ENCODE measurements at regions not wholly inside any gene's neighbourhood (a gene's known extent, or its start where the extent isn't known, plus 50 kb on each side); places are given as distances from the start of the nearest gene placed in this dataset.
A peak's percentile ranks its signal among the peaks of the same experiment; 100 is the strongest.

DNA sequence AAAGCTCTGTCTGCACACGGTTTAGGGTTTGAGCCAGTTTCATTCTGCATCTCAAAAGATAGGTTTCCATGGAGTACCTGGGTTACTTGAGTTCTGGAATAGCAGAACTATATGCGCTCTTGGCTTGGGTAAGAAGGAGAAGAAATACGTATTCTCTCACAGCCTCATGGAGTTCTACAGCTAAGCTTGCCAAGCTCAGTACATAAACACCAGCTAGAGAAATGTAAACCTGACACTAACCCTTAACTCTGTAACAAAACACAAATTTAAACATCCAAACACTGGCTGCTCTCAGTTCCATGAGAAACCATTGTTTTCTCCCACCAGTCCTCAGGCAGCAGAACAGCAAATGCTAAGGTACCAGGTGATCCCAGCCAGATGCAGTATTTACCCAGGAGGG, 557.2 kb downstream of the INHBA start:
- DNase-seq (ENCODE audit: low read depth), result no peak

DNA sequence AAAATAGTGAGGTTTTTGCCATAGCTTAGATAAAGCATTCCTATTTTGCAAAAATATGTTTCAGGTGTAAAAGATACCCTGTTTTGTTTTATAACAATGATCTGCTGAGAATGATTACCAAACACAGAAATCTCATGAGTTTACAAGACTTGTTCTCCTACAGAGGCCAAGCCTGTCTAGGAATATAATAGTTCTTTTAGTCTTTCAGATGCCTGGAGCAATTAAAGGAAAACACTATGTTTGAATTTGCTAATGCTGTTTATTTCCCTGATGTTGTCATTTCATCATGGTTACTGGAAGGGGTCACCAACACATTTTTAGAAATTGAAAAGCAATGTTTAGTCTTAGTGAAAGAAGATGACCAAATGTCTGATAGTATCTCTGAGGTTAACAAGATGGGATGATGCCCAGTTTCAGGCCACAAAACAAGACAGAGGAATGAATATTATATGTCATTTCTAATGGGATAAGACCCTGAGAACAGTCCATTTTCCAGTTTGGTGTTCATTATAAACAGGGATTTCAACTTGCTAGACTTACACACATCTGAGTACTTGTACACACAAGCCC, 559.9 kb downstream of the INHBA start:
- no peak for DNase-seq (ENCODE audit: low read depth)

DNA sequence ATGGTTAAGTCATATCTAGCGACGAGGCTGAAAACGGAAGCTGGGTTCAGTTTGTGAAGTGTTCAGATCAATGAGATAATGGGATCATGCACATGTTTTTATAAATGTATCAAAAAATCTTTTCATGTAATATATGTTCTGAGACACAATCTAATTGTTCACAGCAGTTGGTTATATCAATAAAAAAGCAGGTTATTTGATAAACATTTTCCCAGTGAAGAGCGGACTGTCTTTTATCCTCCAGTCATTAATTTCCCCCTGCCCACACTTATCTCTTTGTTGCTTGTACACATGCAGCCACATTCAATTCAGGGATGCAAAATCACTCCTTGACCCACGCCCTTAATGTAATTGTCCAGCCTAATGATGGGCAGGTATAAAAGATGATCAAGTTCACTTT, 563.1 kb downstream of the INHBA start:
- no peak for DNase-seq (ENCODE audit: low read depth)

DNA sequence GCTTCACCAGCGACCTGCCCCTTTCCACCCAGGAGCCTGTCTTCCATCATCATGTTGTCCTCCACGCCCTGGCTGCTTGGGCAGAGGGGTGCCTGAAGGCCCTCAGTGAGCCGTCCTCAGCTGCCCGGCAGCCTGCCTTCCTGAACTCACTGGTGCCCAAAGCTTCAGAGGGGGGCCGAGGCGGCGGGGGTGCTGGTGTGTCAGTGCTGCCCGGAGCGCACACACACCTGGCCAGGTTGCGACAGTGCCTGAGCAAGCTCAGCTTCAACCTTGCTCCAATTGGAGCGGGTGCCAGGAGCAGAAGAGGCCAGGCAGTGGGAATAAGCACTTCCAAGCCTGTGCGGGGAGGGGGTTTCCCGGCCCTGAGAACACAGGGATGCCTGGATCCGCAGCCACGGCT, 566.3 kb downstream of the INHBA start:
- DNase-seq (ENCODE audit: low read depth), result no peak

DNA sequence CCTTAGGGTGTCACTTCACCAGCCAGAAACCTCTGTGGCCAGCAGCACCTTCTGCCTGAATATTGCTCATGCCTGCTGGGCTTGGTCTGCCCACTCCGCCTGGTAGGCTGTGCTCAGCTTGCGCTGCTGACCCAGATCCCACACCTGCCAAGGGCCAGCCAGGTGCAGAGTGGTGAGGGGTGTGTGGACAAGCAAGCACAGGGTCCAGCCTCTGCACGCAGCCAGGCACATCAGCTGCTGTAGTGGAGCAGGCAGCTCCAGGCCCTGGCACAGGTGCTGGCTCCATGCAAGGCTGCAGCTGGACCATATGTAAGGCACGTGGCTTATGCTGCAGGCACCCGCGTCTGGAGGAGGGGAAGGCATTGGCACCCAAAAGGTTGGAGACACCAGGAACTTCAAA, 567.4 kb downstream of the INHBA start:
- no peak for DNase-seq (ENCODE audit: low read depth)

DNA sequence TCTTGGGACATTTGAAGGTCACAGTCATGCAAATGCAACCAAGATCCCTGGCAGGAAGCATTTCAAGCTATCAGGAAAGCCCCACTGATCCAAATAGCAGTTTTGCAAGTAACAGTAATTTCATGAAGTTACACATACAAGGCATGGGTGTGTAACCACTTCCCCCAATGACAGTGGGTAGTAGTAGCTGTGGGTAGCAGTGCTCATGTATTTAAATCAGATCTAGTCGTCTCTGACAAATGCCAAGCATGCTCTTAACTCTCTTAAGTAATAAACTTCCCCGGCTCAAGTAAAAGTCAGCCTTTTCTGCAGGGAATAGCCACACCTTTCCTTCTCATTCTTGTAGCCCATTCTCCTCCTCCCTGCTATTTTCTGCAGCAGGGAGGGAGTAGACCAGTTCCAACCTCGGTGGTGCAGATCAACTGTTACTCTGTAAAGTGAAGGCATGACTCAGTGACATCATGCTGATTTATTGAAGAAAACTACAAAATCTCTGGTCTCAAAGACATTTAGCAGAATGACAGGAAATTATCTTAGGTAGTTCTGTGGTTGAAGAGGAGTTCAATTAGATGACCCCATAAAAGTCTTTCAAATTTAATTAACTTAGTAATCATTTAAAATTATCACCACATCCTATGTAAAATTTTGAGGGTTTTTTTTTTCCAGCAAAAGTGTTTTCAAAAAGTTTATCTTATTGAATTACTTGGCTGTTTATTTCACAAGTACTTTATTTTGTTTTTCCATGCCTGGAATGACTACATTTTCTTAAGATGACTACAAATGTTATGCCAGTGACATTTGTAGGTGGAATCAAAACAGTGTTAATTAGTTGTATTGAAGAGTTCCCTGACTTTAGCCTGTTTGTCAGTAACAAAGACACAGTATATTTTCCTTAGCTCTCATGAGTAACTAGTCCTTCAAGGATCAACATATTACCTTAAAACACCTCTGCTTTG, 568.3 kb downstream of the INHBA start:
- peak; percentile 73 for DNase-seq (ENCODE audit: low read depth)

DNA sequence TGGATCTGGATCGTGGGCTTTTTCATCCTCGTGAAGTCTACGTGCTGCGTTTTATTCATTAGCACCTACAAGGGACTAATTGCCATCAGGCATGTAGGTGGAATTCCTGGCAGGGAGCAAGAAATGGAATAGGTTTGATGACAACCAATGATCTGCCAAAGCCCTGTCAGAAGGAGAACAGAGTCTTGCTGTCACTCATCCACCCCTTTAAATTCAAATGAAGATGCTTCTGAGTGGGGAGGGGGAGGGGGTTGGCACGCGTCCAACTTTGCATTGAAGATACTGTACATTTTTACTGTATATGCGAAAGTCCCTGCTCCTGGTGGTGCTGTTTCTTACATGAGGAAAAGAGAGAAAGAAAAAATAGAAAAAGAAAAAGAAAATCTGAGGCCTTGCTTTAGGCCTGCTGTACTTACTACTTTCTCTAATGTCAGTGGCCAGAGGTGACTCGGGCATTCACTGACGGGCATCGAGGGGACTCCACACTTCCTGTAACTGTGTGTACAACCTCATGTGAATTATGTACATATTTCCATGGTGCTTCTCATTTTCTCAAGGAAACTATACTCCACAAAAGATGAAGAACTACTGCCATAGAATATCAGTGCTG, 569.1 kb downstream of the INHBA start:
- no peak for DNase-seq (ENCODE audit: low read depth)

DNA sequence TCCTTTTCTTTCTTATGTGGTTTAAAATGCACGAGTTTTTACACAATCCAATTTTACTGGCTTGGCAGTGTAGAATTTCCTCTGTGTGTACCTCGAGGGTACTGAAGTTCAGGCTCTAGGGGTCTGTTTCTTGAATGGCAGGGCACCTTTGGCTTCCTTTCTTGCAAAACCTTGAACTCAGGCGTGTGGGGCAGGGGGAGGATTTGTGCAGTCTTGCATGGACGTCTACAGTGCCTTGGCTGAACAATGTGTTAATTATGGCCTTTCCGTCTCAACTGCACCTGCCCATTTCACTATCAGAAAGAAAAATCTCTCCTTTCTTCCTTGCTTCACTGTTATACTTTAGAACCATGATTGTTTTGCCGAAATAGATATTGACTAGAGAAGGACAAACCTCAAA, 570.9 kb downstream of the INHBA start:
- DNase-seq (ENCODE audit: low read depth), result no peak

DNA sequence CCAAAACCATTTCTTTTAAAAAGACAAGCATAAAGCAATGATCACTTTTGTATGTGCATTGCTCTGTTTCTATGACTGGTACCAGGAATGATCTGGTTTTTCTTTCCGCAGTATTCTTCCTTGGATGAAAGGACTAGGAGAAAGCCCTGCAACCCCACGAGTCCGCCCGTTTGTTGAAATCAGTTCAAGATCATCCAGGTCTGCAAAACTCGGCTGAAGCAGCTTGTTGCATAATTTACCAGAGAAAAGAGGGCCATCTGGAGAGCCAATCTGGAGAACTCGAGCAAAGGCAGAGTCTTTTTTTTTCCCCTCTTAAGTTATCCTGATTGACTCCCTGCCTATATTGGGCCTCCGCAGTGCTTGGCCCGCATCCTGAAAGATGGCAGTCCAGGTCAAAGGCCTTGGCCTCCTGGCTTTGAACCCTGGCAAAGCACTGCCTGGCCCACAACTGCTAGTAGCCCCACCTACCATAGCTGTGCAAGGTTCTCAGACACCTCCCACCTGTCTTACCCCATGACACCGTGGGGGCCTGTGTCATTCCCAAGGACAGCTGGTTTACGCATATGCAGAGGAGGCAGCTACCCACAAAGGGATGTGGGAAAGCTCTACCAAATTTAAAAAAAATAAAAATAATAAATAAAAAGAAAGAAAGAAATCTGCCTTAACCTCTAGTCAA, 572.2 kb downstream of the INHBA start:
- no peak for DNase-seq (ENCODE audit: low read depth)

DNA sequence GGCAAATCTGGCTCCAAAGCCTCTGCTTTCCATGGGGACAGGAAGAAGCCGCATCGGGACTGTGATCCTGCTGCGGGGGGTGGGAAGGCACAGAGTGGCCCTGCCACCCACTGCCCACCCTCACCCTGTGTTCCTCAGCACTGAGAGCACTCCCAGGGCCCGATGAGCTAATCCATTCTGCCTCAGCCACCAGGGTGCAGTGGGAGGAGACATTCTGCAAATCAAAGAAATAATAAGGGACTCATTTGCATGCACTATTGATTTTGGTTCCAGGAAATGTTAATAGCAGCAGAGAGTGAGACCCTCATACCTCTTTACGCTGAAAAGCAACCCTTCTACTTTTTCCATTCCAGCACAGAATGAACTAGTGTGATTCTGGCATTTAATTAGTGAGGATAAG, 572.8 kb downstream of the INHBA start:
- no peak for DNase-seq (ENCODE audit: low read depth)

DNA sequence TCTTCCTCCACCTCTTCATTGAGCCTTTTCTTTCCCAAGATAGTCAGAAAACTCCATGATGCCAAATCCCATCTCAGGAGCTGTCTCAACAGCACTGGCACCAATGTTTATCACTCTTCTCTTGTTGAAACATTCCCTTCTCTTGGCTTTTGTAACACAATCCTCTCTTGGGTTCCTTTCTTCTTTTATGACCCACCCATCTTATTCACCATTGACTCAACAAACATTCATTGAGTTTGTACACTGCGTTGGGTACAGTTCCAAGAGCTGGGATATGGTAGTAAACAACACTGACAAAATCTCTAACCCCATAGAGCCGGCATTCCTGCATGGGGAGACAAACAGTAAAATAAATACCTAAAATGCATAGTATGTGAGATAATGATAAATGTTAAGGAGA, 577.5 kb downstream of the INHBA start:
- no peak for DNase-seq (ENCODE audit: low read depth)

DNA sequence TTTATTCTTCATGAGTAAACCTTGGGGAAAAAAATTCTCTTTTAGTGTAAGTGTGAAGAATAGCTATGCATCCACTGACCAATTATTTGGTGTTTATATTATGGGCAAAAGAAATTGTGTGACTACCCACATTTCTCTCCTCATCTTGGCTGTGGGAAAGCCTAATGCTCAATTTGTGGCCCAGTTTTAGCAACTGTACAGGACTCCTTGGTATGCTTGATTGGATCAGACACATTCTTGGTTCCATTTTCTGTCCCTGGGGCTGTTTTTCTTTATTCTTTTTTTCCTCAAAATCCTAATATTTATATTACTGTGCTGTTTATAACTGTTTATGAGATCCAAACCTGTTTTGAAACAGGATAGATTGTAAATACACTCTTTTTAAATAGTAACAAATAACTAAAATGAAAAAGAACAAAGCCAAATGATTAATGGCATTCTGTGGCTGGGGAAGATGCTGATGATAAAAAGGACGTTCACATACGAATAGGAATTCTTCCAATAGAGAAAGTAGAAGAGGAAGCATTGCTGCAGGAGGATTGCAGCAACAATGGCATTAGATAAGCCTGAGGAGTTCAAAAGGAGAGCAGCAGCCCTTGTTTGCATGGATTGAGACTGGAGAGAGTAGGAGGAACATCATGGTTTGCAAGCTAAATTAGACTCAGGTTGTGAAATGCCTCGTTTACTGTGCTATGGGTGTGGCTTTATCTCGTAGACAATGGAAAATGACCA, 580.5 kb downstream of the INHBA start:
- DNase-seq (ENCODE audit: low read depth), result no peak

DNA sequence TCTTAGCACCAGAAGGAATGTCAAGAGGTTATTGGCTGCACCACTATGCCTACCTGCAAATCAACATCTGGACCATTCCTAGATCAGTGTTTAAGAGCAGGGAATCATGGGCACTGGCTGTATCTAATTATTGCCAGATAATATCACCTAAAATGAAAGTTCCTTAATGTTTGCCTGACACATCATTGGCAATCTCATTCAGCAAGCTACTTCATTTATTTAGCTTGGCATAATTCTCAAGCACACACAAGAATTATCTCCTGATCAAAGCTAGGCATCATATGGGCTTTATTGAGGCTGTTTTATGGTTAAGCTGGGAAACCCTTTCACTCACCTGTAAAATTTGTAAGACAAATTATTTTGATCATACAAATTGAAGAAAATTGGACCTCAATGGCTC, 581.7 kb downstream of the INHBA start:
- DNase-seq (ENCODE audit: low read depth), result no peak

DNA sequence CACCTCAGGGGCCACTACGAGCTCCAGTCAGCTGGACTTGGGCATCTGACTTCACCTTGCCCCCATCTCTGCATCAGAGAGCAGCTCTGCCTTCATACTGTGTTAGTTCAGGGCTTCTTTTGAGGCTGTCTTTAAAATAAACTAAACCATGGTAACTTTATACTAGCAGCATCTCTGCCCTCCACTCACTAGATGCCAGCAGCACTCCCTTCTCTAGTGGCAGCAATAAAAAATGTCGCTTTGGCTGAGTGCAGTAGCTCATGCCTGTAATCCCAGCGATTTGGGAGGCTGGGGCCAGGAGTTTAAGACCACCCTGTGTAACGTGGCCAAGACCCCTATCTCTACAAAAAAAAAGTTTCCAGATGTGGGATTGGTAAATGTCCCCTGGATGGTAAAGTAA, 584.4 kb downstream of the INHBA start:
- no peak for DNase-seq (ENCODE audit: low read depth)

DNA sequence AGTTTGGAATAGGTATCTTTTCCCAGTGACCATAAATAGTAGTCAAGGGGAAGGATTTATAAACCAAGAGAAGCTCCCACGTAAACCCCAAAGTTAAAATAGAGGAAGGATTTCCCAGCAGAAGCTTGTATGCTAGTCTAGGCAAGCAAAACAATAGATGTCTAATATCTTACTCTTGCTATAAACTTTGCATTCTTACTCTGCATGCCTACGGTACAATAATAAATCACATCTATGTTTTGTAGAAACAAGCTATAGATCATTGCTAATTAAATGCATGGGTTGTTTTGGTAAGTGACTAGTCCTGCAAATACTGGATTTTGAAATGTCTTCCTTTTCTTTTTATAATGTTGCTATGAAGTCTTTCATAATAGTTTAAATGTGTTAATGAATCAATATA, 585.5 kb downstream of the INHBA start:
- no peak for DNase-seq (ENCODE audit: low read depth)

DNA sequence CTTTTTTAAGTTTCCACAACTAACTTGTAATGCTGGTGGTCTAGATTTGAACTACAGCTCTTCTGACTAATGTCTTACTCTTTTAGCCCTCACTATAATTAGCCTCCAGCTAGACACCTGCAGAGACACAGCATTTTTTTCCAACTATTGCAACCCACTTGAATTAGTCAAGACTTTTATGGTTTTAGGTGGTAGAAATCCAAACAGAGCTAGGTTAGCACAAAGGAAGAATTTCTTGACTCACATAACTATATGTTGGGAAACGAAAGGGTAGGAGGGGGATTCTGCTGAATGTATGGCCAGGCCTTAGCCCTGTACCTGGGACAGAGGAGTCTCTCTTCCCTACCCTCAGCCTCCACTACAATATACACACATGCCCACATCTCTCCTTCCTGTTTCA, 586.1 kb downstream of the INHBA start:
- DNase-seq (ENCODE audit: low read depth), result peak; percentile 56

DNA sequence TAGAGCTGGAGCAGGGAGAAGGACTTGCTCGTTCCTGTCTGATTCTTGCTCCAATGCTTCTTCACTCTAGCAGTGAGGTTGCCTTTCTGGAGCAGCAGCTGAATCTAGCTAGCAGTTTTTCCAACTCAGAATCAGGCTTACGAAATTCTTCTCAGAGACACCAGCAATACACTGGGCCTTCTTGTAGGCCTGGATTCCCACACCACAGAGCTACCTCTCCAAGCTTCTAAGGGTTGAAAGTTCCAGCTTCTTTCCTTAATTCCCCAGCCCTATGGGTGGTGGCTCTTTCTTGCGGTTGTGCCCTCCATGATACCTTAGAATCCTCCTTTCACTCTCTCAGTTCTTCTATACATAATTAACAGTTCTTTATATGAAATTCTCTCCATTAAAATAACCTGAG, 586.6 kb downstream of the INHBA start:
- no peak for DNase-seq (ENCODE audit: low read depth)

DNA sequence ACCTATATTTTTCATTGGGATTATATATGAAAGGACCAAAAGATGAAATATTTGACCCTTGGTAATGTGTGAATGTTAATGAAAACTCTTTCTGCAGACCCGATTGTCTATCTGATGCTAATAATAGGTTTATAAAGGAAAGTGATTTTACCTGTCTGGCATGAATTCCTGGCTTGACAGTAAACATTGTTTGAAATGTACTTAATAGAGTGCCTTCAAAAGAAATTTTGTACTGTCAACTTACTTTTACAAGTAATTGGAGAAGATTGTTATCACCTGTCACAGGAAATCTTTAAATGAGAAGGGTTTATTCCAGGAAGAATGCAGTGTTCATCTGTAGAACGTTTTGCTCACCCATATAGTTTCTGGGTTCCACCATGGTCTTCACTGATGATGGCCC, 588.2 kb downstream of the INHBA start:
- DNase-seq (ENCODE audit: low read depth), result no peak

DNA sequence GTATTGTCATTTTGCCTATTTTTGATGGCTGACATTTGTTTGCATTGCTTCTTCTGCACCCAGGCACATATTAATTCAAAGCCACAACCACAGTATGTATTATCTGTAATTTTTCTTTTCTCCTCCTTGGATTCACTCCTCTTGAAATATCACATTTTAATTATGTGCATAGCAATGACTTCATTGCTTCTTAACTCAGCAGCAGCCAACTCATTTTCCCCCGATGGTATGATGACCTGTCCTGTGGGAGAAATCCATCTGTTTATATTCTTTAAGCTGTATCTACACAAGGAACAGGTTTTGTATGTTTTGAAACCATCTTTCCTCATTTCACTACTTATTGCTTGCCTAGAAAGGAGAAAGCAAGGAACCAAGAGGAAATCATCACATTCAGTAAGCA, 588.8 kb downstream of the INHBA start:
- DNase-seq (ENCODE audit: low read depth), result no peak

DNA sequence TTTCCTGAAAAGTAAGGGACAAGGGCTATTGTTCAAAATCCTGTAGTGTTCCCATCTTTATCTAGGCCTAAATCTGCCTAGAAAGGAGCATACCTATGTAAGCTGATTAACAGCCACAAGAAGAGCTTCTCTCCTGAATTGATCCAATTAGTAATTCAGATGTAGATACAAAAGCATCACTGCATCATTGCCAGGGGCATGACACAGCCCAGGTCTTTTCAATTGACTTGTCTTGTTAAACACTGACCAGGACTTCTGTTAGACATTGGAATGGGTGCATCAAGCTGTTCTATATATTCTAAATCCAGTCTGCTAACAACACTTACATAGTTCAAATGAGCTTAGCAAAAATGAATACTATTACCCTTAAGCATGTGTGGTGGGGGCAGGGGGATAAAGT, 589.2 kb downstream of the INHBA start:
- DNase-seq (ENCODE audit: low read depth), result no peak

DNA sequence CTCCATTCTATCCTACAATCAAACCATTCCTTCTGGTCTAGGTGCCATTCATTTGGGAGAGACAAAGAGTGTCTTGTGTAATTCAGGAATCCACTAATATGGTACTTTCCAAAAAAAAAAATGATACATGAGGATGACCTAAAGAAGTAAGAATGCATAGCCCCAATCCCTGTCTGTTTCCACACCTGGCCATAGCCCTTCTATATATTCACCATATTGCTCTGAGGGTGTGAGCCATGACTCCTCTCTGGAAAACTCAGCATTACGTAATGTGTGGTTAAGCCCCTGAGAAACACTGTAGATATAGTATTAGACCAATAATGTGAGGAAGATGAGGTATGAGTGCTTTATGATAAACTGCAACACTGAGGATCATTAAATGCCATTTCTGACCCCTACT, 592.7 kb downstream of the INHBA start:
- DNase-seq (ENCODE audit: low read depth), result peak; percentile 90

All from HT1080 (cell line).